Type B pancreatic cell (in vitro differentiated cells): ENCODE measurements at regions not wholly inside any gene's neighbourhood (a gene's known extent, or its start where the extent isn't known, plus 50 kb on each side); places are given as distances from the start of the nearest gene placed in this dataset.
"Not testable (repeated sequence)": the region's sequence is repeated elsewhere in the genome, so short reads cannot be mapped to it uniquely, and the experiment has no call there.

Experiments used
- DNase-seq: peaks from one replicate; pipeline ENCODE4 v3.0.0; 2021; ENCODE audit warnings: mixed read lengths; ENCODE audit not compliant: unreplicated experiment; ENCODE audit errors: extremely low spot score
- H3K27ac Mint-ChIP-seq: 2 replicates; pipeline ENCODE4 v1.8.0; 2021; ENCODE audit warnings: mild to moderate bottlenecking, mixed read lengths
- H3K27me3 Mint-ChIP-seq: 2 replicates; pipeline ENCODE4 v1.8.0; 2021; ENCODE audit warnings: mixed read lengths
- H3K36me3 Mint-ChIP-seq: 2 replicates; pipeline ENCODE4 v1.8.0; 2021; ENCODE audit warnings: mixed read lengths
- H3K4me1 Mint-ChIP-seq: one replicate; pipeline ENCODE4 v1.8.0; 2021; ENCODE audit warnings: mixed read lengths; ENCODE audit not compliant: unreplicated experiment
- H3K4me3 Mint-ChIP-seq: 2 replicates; pipeline ENCODE4 v1.8.0; 2021; ENCODE audit warnings: mild to moderate bottlenecking, mixed read lengths
- H3K9me3 Mint-ChIP-seq: 2 replicates; pipeline ENCODE4 v1.8.0; 2021; ENCODE audit warnings: mixed read lengths
- TF ChIP-seq, protein P1 (sequence below): fragments of 200-600 bp; sonication (generic); conservative IDR thresholded peaks from 2 replicates; pipeline ENCODE4 v1.5.0; 2021; ENCODE audit warnings: antibody characterized with exemption, mild to moderate bottlenecking

DNA sequence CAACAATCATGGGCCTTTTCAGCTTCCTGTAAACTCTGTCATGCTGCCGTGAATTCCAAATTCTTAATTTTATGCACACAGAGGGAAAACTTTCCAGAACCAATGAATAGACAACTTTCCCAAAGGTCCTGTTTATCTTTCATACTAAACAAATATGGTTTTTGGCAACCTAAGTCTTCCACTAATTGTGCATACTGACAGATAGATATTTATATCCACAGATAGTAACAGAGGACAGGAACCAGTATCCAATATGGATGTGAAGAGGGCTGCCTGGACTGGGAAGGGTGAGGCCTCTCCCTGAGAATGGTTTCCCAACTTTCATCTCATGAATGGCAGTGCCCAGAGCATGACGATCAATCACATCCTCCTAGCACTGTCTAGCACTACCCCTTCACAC is 80.4 kb downstream of the MRPL57 start:
- Mint-ChIP-seq H3K27ac (no peak overlapping the region), H3K9me3 (peaks cover 2% of the 10 kb centered on the region), H3K36me3 (no peaks in the 10 kb centered on the region), H3K27me3 (peaks cover 4% of the 10 kb centered on the region), H3K4me1 (no peaks in the 10 kb centered on the region), H3K4me3 (no peak overlapping the region)
- no peak for DNase-seq
- TF ChIP-seq, protein P1, sequence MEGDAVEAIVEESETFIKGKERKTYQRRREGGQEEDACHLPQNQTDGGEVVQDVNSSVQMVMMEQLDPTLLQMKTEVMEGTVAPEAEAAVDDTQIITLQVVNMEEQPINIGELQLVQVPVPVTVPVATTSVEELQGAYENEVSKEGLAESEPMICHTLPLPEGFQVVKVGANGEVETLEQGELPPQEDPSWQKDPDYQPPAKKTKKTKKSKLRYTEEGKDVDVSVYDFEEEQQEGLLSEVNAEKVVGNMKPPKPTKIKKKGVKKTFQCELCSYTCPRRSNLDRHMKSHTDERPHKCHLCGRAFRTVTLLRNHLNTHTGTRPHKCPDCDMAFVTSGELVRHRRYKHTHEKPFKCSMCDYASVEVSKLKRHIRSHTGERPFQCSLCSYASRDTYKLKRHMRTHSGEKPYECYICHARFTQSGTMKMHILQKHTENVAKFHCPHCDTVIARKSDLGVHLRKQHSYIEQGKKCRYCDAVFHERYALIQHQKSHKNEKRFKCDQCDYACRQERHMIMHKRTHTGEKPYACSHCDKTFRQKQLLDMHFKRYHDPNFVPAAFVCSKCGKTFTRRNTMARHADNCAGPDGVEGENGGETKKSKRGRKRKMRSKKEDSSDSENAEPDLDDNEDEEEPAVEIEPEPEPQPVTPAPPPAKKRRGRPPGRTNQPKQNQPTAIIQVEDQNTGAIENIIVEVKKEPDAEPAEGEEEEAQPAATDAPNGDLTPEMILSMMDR = no peak

DNA sequence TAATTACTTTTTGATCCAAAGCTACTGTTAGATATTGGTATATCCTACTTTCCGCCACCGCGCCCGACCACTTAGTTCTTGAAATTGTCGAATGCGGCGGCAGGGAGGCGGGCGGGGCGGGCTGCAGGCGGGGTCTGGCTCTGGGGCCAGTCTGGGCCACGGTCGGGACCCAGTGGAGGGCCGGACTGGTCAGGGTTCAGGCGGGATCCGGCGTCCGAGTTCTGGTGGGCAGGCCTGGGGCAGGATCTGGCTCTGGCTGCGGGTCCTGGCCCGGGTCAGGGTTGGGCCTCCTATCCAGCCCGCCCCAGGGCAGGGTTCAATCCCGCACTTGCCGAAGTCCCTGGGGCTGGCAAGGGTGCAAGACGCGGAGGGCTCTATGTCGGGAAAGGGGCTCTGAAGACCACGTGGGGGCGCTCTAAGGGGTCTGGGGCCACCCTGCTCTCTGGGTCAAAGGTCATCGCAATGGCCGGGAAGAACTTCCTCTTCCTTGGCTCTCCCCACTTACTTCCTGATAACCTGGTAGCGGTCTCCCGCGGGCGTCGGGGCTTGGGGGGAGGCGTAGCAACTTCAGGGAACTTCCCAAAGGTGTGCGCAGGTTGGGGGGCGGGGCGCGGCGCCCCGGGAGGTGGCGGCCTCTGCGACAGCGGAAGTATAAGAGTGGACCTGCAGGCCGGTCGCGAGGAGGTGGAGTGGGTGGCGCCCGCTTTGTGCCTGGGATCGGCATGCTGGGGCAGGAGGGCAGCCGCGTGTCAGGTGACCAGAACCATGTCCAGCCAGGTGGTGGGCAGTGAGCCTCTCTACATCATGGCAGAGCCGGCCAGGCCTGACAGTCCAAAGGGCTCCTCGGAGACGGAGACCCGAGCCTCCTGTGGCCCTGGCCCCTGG is 83.4 kb downstream of the MRPL57 start:
- no peaks in the 10 kb centered on the region for H3K36me3 Mint-ChIP-seq
- DNase-seq = no peak
- no peak overlapping the region for H3K27ac Mint-ChIP-seq
- no peak overlapping the region for H3K4me3 Mint-ChIP-seq
- H3K27me3 Mint-ChIP-seq = no peaks in the 10 kb centered on the region
- H3K4me1 Mint-ChIP-seq = no peaks in the 10 kb centered on the region
- no peaks in the 10 kb centered on the region for H3K9me3 Mint-ChIP-seq
- TF ChIP-seq, protein P1 = no peak

DNA sequence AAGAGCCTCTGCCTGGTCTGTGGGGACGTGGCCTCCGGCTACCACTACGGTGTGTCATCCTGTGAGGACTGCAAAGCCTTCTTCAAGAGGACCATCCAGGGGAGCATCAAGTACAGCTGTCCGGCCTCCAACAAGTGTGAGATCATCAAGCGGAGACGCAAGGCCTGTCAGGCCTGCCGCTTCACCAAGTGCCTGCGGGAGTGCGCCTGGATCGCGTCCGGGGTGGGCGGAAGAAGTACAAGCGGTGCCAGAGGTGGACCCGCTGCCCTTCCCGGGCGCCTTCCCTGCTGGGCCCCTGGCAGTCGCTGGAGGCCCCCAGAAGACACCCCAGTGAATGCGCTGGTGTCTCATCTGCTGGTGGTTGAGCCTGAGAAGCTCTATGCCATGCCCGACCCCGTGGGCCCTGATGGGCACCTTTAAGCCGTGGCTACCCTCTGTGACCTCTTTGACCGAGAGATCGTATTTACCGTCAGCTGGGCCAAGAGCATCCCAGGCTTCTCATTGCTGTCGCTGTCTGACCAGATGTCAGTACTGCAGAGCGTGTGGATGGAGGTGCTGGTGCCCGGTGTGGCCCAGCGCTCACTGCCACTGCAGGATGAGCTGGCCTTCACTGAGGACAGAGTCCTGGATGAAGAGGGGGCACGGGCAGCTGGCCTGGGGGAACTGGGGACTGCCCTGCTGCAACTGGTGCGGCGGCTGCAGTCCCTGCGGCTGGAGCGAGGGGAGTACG is 84.3 kb downstream of the MRPL57 start:
- H3K9me3 Mint-ChIP-seq, H3K36me3 Mint-ChIP-seq, H3K27ac Mint-ChIP-seq, DNase-seq, H3K4me3 Mint-ChIP-seq, H3K27me3 Mint-ChIP-seq, H3K4me1 Mint-ChIP-seq: not testable (repeated sequence)

DNA sequence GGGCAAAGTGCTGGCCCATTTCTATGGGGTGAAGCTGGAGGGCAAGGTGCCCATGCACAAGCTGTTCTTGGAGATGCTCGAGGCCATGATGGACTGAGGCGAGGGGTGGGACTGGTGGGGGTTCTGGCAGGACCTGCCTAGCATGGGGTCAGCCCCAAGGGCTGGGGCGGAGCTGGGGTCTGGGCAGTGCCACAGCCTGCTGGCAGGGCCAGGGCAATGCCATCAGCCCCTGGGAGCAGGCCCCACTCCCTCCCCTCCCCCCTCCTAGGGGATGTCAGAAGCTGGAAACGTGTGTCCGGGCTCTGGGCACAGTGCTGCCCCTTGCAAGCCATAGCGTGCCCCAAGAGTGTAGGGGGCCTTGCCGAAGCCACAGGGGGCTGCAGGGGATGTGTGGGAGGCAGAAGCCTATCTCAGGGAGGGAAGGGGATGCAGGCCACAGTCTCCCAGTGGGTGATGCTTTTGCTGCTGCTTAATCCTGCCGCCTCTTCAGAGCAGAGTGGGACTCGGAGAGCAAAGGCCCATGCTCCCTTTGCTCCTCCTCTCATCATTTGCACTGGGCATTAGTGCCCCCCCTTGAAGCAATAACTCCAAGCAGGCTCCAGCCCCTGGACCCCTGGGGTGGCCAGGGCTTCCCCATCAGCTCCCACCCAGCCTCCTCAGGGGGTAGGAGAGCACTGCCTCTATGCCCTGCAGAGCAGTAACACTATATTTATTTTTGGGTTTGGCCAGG is 85.2 kb downstream of the MRPL57 start:
- H3K4me3 Mint-ChIP-seq, H3K27me3 Mint-ChIP-seq, H3K27ac Mint-ChIP-seq, DNase-seq, H3K36me3 Mint-ChIP-seq, H3K4me1 Mint-ChIP-seq, H3K9me3 Mint-ChIP-seq: not testable (repeated sequence)

DNA sequence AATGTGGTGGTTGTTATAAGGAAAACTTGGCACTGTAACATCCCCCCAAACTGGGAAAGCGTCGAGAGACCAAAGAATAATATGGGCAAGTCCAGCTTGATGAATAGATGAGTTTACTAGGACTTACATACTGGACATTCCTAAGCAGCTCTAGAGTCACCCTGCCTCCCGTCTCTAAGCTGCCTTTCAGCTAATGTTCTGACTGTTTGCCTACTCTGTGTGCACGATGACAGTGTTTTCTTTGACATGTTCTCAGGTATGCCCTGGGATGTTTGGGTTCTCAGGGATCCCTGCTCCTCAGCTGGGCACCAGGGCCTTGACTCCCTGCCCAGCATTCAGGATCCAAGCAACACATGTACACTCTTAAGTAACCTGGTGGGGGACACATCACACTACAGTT is 87.5 kb downstream of the MRPL57 start:
- H3K4me1 Mint-ChIP-seq, DNase-seq, H3K27me3 Mint-ChIP-seq, H3K4me3 Mint-ChIP-seq, H3K9me3 Mint-ChIP-seq, H3K36me3 Mint-ChIP-seq, H3K27ac Mint-ChIP-seq: not testable (repeated sequence)

DNA sequence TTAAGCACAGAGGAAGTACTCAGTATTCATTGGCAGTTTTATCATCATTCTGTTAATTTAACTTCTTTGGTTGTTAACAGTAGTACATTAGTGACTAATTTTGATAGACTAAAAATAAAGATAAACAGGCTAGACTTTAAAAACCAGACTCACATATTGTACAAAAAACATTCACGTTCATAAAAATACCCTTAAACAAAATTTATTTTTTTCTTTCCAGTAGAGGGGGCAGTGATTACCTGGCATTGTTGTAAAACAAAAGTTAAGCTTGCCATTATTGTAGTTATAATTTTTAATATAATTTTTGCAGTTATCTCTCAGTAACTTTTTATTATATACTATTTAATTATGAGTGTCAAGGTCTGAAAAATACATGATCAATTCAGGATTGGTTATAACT is 92.0 kb downstream of the MRPL57 start:
- not testable (repeated sequence) for H3K27ac Mint-ChIP-seq, H3K36me3 Mint-ChIP-seq, DNase-seq, H3K4me1 Mint-ChIP-seq, H3K27me3 Mint-ChIP-seq, H3K4me3 Mint-ChIP-seq, H3K9me3 Mint-ChIP-seq

DNA sequence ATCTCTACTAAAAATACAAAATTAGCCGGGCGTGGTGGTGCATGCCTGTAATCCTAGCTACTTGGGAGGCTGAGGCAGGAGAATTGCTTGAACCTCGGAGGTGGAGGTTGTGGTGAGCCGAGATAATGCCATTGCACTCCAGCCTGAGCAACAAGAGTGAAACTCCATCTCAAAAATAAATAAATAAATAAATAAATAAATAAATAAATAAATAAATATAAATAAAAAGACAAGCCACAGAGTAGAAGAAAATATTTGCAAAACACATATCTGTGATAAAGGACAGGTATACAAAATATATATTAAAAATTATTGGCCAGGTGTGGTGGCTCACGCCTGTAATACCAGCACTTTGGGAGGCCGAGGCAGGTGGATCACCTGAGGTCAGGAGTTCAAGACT is 96.0 kb downstream of the MRPL57 start:
- not testable (repeated sequence) for H3K27ac Mint-ChIP-seq, H3K9me3 Mint-ChIP-seq, H3K4me3 Mint-ChIP-seq

DNA sequence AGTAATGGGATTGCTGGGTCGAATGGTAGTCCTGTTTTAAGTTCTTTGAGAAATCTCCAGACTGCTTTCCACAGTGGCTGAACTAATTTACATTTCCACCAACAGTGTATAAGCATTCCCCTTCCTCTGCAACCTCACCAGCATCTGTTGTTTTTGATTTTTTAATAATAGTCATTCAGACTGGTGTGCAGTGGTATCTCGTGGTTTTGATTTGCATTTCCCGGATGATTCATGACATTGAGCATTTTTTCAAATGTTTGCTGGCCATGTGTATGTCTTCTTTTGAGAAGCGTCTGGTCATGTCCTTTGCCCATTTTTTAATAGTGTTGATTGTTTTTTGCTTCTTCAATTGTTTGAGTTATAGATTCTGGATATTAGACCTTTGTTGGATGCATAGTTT is 98.0 kb downstream of the MRPL57 start:
- not testable (repeated sequence) for DNase-seq, H3K4me1 Mint-ChIP-seq, H3K36me3 Mint-ChIP-seq, H3K27ac Mint-ChIP-seq, H3K27me3 Mint-ChIP-seq, H3K9me3 Mint-ChIP-seq, H3K4me3 Mint-ChIP-seq

More for the DNA sequence above, 96.0 kb downstream of the MRPL57 start:
- H3K4me1 Mint-ChIP-seq, H3K27me3 Mint-ChIP-seq, DNase-seq, H3K36me3 Mint-ChIP-seq: not testable (repeated sequence)
